H1 (cell line): ENCODE measurements at regions not wholly inside any gene's neighbourhood (a gene's known extent, or its start where the extent isn't known, plus 50 kb on each side); places are given as distances from the start of the nearest gene placed in this dataset.

Experiments
- CTCF ChIA-PET: fragments of 300-600 bp; sonication (Branson Sonifier 250); formaldehyde crosslinking; loops from one replicate; lab custom pipeline; 2021; ENCODE audit not compliant: partially characterized antibody; lab: Charles Lee
- POLR2A ChIA-PET: fragments of 300-600 bp; sonication (Branson Sonifier 250); formaldehyde crosslinking; loops from one replicate; lab custom pipeline; 2021; ENCODE audit warnings: inconsistent platforms; ENCODE audit not compliant: partially characterized antibody; lab: Charles Lee
- DNase-seq, 2 experiments: peaks; one replicate each; pipeline versions ENCODE4 v3.0.0 to v3.0.0-alpha.2; 2010 to 2022; ENCODE audit warnings: low spot score in 2 of 2, low read depth in 1 of 2, mixed read lengths in 1 of 2
- FAIRE-seq: peaks from 2 replicates; lab custom pipeline; 2011; peaks lifted over from hg19 to GRCh38; lab: Jason Lieb, UNC
- H2AFZ ChIP-seq: 2 replicates; pipeline ENCODE4 v1.8.1; 2012; ENCODE audit warnings: low read length, inconsistent platforms
- H2AK5ac ChIP-seq: 2 replicates; pipeline ENCODE4 v1.6.1; 2013; ENCODE audit warnings: low read depth, low read length
- H2BK120ac ChIP-seq: replicated peaks from 2 replicates; pipeline ENCODE3; 2013; ENCODE audit warnings: low read depth, low read length, inconsistent platforms
- H2BK12ac ChIP-seq: 2 replicates; pipeline ENCODE4 v1.6.1; 2013; ENCODE audit warnings: low read depth, low read length
- H2BK15ac ChIP-seq: 2 replicates; pipeline ENCODE4 v1.6.1; 2013; ENCODE audit warnings: low read length
- H2BK20ac ChIP-seq: 2 replicates; pipeline ENCODE4 v1.6.1; 2013; ENCODE audit warnings: low read length
- H2BK5ac ChIP-seq: 2 replicates; pipeline ENCODE4 v1.6.1; 2013; ENCODE audit warnings: low read depth, low read length
- H3K14ac ChIP-seq: 2 replicates; pipeline ENCODE4 v1.6.1; 2013; ENCODE audit warnings: inconsistent platforms; ENCODE audit not compliant: insufficient read length
- H3K18ac ChIP-seq: 2 replicates; pipeline ENCODE4 v1.6.1; 2013; ENCODE audit warnings: low read length; ENCODE audit errors: extremely low read depth
- H3K23ac ChIP-seq: 2 replicates; pipeline ENCODE4 v1.6.1; 2013; ENCODE audit warnings: inconsistent platforms; ENCODE audit not compliant: insufficient read length
- H3K23me2 ChIP-seq: 2 replicates; pipeline ENCODE4 v1.6.1; 2013; ENCODE audit warnings: low read depth, low read length
- H3K27ac ChIP-seq: 2 replicates; pipeline ENCODE4 v1.6.1; 2011; ENCODE audit warnings: low read depth, low read length, inconsistent platforms
- H3K27me3 ChIP-seq, 4 experiments: replicated peaks in 1 of 4; 1 replicate in 1 of 4; 2 replicates in 3 of 4; pipeline versions ENCODE4 v1.6.1 to v1.8.1; 2011 to 2013; ENCODE audit warnings: low read length in 3 of 4, mild to moderate bottlenecking in 3 of 4, inconsistent platforms in 2 of 4, mixed read lengths in 2 of 4, moderate library complexity in 1 of 4; ENCODE audit not compliant: control insufficient read depth in 3 of 4, insufficient read depth in 3 of 4; ENCODE audit errors: extremely low read depth in 1 of 4
- H3K36me3 ChIP-seq, 4 experiments: 2 replicates each; pipeline versions ENCODE4 v1.6.1 to v1.8.1; 2011 to 2013; ENCODE audit warnings: mild to moderate bottlenecking in 4 of 4, low read length in 3 of 4, moderate library complexity in 2 of 4, control low read depth in 1 of 4, inconsistent platforms in 1 of 4; ENCODE audit not compliant: insufficient read depth in 4 of 4, control insufficient read depth in 2 of 4
- H3K4ac ChIP-seq: replicated peaks from 2 replicates; pipeline ENCODE3; 2013; ENCODE audit warnings: low read length, low read depth, mixed read lengths, inconsistent platforms; ENCODE audit not compliant: insufficient read length
- H3K4me1 ChIP-seq, 4 experiments: replicated peaks in 1 of 4; 1 replicate in 1 of 4; 2 replicates in 3 of 4; pipeline versions ENCODE4 v1.6.1 to v1.8.1; 2011 to 2013; ENCODE audit warnings: low read length in 3 of 4, inconsistent platforms in 2 of 4, mixed read lengths in 1 of 4; ENCODE audit not compliant: insufficient read depth in 4 of 4, control insufficient read depth in 3 of 4
- H3K4me2 ChIP-seq, 2 experiments: 2 replicates each; pipeline versions ENCODE4 v1.6.1 to v1.8.1; 2011 to 2013; ENCODE audit warnings: low read depth in 2 of 2, low read length in 2 of 2, control low read depth in 1 of 2, inconsistent platforms in 1 of 2, mild to moderate bottlenecking in 1 of 2; ENCODE audit not compliant: insufficient read depth in 1 of 2
- H3K4me3 ChIP-seq, 4 experiments: fragments of 200-600, 300-600 bp in 1 of 4; sonication (generic), shearing (Covaris generic), sonication (Bioruptor Twin) in 1 of 4; 2 replicates each; pipeline versions ENCODE4 v1.5.1 to v1.8.1; 2011 to 2016; ENCODE audit warnings: low read length in 4 of 4, low read depth in 3 of 4, control low read depth in 2 of 4, inconsistent platforms in 2 of 4, mild to moderate bottlenecking in 2 of 4, mixed read lengths in 1 of 4, moderate library complexity in 1 of 4; ENCODE audit not compliant: insufficient read depth in 2 of 4; ENCODE audit errors: extremely low read depth in 1 of 4
- H3K56ac ChIP-seq: replicated peaks from 2 replicates; pipeline ENCODE3; 2013; ENCODE audit warnings: low read depth, mild to moderate bottlenecking, mixed read lengths, low read length, inconsistent platforms; ENCODE audit not compliant: insufficient read length
- H3K79me1 ChIP-seq: 2 replicates; pipeline ENCODE4 v1.6.1; 2013; ENCODE audit warnings: low read depth, low read length, control low read depth
- H3K79me2 ChIP-seq, 2 experiments: 2 replicates each; pipeline versions ENCODE4 v1.6.1 to v1.8.1; 2012 to 2013; ENCODE audit warnings: low read length in 2 of 2, mild to moderate bottlenecking in 2 of 2, inconsistent platforms in 1 of 2; ENCODE audit not compliant: insufficient read depth in 2 of 2, control insufficient read depth in 1 of 2
- H3K9ac ChIP-seq, 4 experiments: replicated peaks in 1 of 4; 1 replicate in 1 of 4; 2 replicates in 3 of 4; pipeline versions ENCODE4 v1.6.1 to v1.8.1; 2011 to 2013; ENCODE audit warnings: low read depth in 3 of 4, low read length in 3 of 4, control low read depth in 2 of 4, mild to moderate bottlenecking in 2 of 4, moderate library complexity in 2 of 4, inconsistent platforms in 1 of 4; ENCODE audit errors: extremely low read depth in 1 of 4
- H3K9me3 ChIP-seq, 2 experiments: 2 replicates each; pipeline versions ENCODE4 v1.6.1 to v1.8.1; 2012 to 2013; ENCODE audit warnings: mild to moderate bottlenecking in 2 of 2, moderate library complexity in 2 of 2, control low read depth in 1 of 2, inconsistent platforms in 1 of 2, low read depth in 1 of 2, low read length in 1 of 2, mixed read lengths in 1 of 2; ENCODE audit not compliant: insufficient read depth in 2 of 2
- H4K20me1 ChIP-seq, 2 experiments: replicated peaks in 1 of 2; 2 replicates each; pipeline versions ENCODE3 to v1.8.1; 2011 to 2013; ENCODE audit warnings: inconsistent platforms in 2 of 2, low read length in 2 of 2, mild to moderate bottlenecking in 1 of 2; ENCODE audit not compliant: insufficient read depth in 2 of 2, control insufficient read depth in 1 of 2
- H4K5ac ChIP-seq: 2 replicates; pipeline ENCODE4 v1.6.1; 2013; ENCODE audit warnings: low read length, low read depth, mixed read lengths, inconsistent platforms; ENCODE audit not compliant: insufficient read length
- H4K8ac ChIP-seq: 2 replicates; pipeline ENCODE4 v1.8.0; 2013; ENCODE audit warnings: mild to moderate bottlenecking, moderate library complexity, low read length, inconsistent platforms; ENCODE audit not compliant: insufficient read depth; ENCODE audit errors: extremely low read depth
- H4K91ac ChIP-seq: replicated peaks from 2 replicates; pipeline ENCODE3; 2013; ENCODE audit warnings: low read length, mixed read lengths, inconsistent platforms; ENCODE audit not compliant: insufficient read length
- CHD1 ChIP-seq: IDR thresholded peaks from 2 replicates; pipeline ENCODE4 v1.6.1; 2012; ENCODE audit warnings: low read depth, low read length, improper control_type of control experiment
- CTCF ChIP-seq, 3 experiments: IDR thresholded peaks; 1 replicate in 2 of 3; 2 replicates in 1 of 3; pipeline versions ENCODE4 v1.5.1 to v1.6.1; 2011; ENCODE audit warnings: low read length in 3 of 3, mild to moderate bottlenecking in 3 of 3, inconsistent platforms in 2 of 3, low read depth in 1 of 3, moderate library complexity in 1 of 3; ENCODE audit not compliant: insufficient read depth in 1 of 3; ENCODE audit errors: control extremely low read depth in 1 of 3
- GTF2F1 ChIP-seq: IDR thresholded peaks from 2 replicates; pipeline ENCODE4 v1.6.1; 2012; ENCODE audit warnings: low read depth, low read length, improper control_type of control experiment, borderline replicate concordance
- HDAC2 ChIP-seq, 2 experiments: fragments of 300-600 bp in 1 of 2; sonication (generic) in 1 of 2; IDR thresholded peaks; 2 replicates each; pipeline ENCODE4 v1.6.1; 2011 to 2012; ENCODE audit warnings: low read depth in 2 of 2, low read length in 2 of 2, mild to moderate bottlenecking in 2 of 2, moderate library complexity in 2 of 2, borderline replicate concordance in 1 of 2, inconsistent platforms in 1 of 2
- JUND ChIP-seq: IDR thresholded peaks from 2 replicates; pipeline ENCODE4 v1.6.1; 2011; ENCODE audit warnings: mild to moderate bottlenecking, improper control_type of control experiment, low read length
- KDM1A ChIP-seq: fragments of 200-600, 300-600 bp; sonication (generic); IDR thresholded peaks from 2 replicates; pipeline ENCODE4 v1.7.1; 2016; ENCODE audit warnings: mild to moderate bottlenecking, low read length, borderline replicate concordance
- POLR2AphosphoS5 ChIP-seq: IDR thresholded peaks from 2 replicates; pipeline ENCODE4 v1.6.1; 2011; ENCODE audit warnings: low read depth, low read length
- RBBP5 ChIP-seq: IDR thresholded peaks from 2 replicates; pipeline ENCODE4 v1.7.1; 2012; ENCODE audit warnings: low read depth, mild to moderate bottlenecking, inconsistent platforms, low read length, moderate library complexity, borderline replicate concordance
- SRF ChIP-seq: IDR thresholded peaks from 2 replicates; pipeline ENCODE4 v1.6.1; 2011; ENCODE audit warnings: mild to moderate bottlenecking, low read depth, low read length, moderate library complexity
- TAF1 ChIP-seq: IDR thresholded peaks from 2 replicates; pipeline ENCODE4 v1.6.1; 2011; ENCODE audit warnings: mild to moderate bottlenecking, low read depth, low read length
- WGBS, 2 experiments: shearing (Covaris generic) in 1 of 2; methylation state at CpG; one replicate each; pipeline versions ENCODE4 v1.1.6 to v1.1.7; 2013 to 2015; ENCODE audit warnings: low lambda C conversion rate in 2 of 2, mixed read lengths in 2 of 2, inconsistent platforms in 1 of 2, low coverage in 1 of 2, missing lambda C conversion rate in 1 of 2; ENCODE audit not compliant: insufficient replicate concordance in 2 of 2, insufficient coverage in 1 of 2, insufficient read length in 1 of 2; ENCODE audit errors: extremely low coverage in 1 of 2, missing lambda C conversion rate in 1 of 2; 5-methylcytosine and 5-hydroxymethylcytosine counted together

- Histone ChIP-seq H4K91ac (no peak overlapping the region), H4K5ac (no peak overlapping the region), H3K27me3 (no peaks in the 10 kb centered on the region), H3K79me2 (no peaks in the 10 kb centered on the region), H2BK120ac (no peak overlapping the region), H3K23me2 (no peaks in the 10 kb centered on the region), H3K56ac (no peak overlapping the region), H3K4me3 (no peak overlapping the region), H2BK20ac (no peak overlapping the region), H3K23ac (no peak overlapping the region), H3K9ac (no peak overlapping the region), H2BK15ac (no peak overlapping the region), H3K4ac (no peak overlapping the region), H2AFZ (0 out of 2 replicates have a peak overlapping the region, but pooled peaks have one; percentile 31), H4K20me1 (no peaks in the 10 kb centered on the region), H2AK5ac (no peak overlapping the region), H3K18ac (no peak overlapping the region), H3K9me3 (no peaks in the 10 kb centered on the region), H2BK5ac (no peak overlapping the region), H2BK12ac (no peak overlapping the region), H3K36me3 (no peaks in the 10 kb centered on the region), H3K4me1 (no peaks in the 10 kb centered on the region), H4K8ac (no peak overlapping the region), H3K27ac (no peak overlapping the region), H3K14ac (no peak overlapping the region), H3K4me2 (no peak overlapping the region), H3K79me1 (no peaks in the 10 kb centered on the region)
- FAIRE-seq = no peak
- CTCF ChIA-PET = interaction anchor here (0.8 to 1.9 kb wide), 8 partner anchors 18 to 354 kb away, joined by 3 to 5 read pairs (median 3); no protein-coding TSS in a partner anchor
- DNase-seq = no peak
- POLR2A ChIA-PET = no interaction called here
- 63% methylated on average over 2 of the region's 2 CpGs; no CpG with 5 or more reads in 1 of the 2 experiments for WGBS, 2 experiments
- TF ChIP-seq GTF2F1 (no peak), JUND (no peak), TAF1 (no peak), CHD1 (no peak), SRF (no peak), CTCF (IDR thresholded peaks at IDR 0.05; ENCODE audit: control extremely low read depth in 1 of 3, insufficient read depth in 1 of 3, low read depth in 1 of 3, low read length in 3 of 3) (no peak), POLR2AphosphoS5 (no peak), KDM1A (no peak), HDAC2 (IDR thresholded peaks at IDR 0.05; ENCODE audit: borderline replicate concordance in 1 of 2, low read depth in 2 of 2, low read length in 2 of 2) (no peak), RBBP5 (no peak)
Observed at GRCh38 chr5:148760945-148761638, 65.3 kb upstream of the ADRB2 start.
